ENCODE measurements at regions not wholly inside any gene's neighbourhood (a gene's known extent, or its start where the extent isn't known, plus 50 kb on each side); places are given as distances from the start of the nearest gene placed in this dataset.

DNA sequence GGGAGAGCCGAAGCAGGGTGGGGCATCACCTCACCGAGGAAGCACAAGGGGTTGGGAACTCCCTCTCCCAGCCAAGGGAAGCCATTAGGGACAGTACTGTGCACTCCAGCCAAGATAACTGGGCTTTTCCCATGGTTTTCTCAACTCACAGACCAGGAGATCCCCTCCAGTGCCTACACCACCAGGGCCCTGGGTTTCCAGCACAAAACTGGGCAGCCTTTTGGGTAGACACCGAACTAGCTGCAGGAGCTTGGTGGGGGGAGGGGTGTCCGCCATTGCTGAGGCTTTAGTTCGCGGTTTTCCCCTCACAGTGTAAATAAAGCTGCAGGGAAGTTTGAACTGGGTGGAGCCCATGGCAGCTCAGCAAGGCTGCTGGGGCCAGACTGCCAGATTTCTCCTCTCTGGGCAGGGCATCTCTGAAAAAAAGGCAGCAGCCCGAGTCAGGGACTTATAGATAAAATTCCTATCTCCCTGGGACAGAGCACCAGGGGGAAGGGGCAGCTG is 129.6 kb upstream of the LMCD1 start:
- Histone ChIP-seq H3K9me3 (ENCODE audit: control insufficient read depth in 4 of 4, insufficient read depth in 3 of 4, low read length in 3 of 4) (peaks cover 0 to 2% (median 0%) of the 10 kb centered on the region in 4 donors), H3K4me3 (no peak overlapping the region), H3K36me3 (ENCODE audit: control insufficient read depth in 4 of 4, insufficient read depth in 4 of 4, low read length in 4 of 4) (no peaks in the 10 kb centered on the region), H3K4me1 (ENCODE audit: control insufficient read depth in 5 of 5, insufficient read depth in 5 of 5, low read length in 5 of 5) (peaks cover 0 to 3% (median 0%) of the 10 kb centered on the region in 5 donors), H3K27ac (ENCODE audit: low read depth in 1 of 2, low read length in 1 of 2) (no peak overlapping the region), H3K27me3 (ENCODE audit: control insufficient read depth in 3 of 3, insufficient read depth in 3 of 3, low read length in 2 of 3) (no peaks in the 10 kb centered on the region), H3K9ac (ENCODE audit: insufficient read depth in 1 of 2, low read length in 2 of 2) (no peak overlapping the region)
- TF ChIP-seq, protein P1, sequence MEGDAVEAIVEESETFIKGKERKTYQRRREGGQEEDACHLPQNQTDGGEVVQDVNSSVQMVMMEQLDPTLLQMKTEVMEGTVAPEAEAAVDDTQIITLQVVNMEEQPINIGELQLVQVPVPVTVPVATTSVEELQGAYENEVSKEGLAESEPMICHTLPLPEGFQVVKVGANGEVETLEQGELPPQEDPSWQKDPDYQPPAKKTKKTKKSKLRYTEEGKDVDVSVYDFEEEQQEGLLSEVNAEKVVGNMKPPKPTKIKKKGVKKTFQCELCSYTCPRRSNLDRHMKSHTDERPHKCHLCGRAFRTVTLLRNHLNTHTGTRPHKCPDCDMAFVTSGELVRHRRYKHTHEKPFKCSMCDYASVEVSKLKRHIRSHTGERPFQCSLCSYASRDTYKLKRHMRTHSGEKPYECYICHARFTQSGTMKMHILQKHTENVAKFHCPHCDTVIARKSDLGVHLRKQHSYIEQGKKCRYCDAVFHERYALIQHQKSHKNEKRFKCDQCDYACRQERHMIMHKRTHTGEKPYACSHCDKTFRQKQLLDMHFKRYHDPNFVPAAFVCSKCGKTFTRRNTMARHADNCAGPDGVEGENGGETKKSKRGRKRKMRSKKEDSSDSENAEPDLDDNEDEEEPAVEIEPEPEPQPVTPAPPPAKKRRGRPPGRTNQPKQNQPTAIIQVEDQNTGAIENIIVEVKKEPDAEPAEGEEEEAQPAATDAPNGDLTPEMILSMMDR (IDR thresholded peaks at IDR 0.05; ENCODE audit: control extremely low read depth, extremely low read depth), result no peak
- ATAC-seq (ENCODE audit: insufficient read depth, low FRiP score) (no peak), DNase-seq (no peak)
- WGBS, 2 donors, result 42 to 77% methylated on average over 7 of the region's 7 CpGs

DNA sequence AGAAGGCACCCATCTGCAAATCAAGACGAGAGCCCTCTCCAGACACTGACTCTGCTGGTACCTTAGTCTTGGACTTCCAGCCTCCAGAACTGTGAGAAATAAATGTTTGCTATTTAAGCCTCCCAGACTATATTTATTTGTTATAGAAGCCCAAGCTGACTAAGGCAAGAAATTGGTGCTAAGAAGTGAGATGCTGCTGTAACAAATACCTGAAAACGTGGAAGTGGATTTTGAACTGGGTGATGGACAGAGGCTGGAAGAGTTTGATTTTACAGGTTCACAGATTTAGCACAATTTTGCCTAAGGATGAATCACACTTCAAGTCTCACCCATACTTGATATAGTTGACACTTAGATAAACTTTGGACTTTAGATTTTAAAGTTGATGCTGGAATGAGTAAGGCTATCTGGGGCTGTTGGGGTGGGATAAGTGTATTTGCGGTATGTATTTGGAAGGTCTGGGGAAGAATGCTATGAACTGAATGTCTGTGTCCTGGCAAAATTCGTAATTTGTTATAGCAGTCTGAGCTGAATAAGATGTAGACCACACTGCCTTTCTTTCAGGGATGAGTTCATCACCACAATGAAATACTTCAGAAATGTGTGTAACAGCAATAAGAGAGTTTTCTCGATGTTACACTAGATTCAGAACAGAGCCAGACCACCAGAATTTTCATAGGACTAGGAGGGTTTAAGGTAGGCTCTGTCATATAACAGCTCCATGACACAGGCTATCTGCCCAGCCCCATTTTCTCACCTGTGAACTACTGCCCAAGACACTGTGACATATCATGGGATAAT is 120.5 kb upstream of the LMCD1 start:
- ATAC-seq (ENCODE audit: insufficient read depth, low FRiP score) (no peak), DNase-seq (no peak)
- Histone ChIP-seq H3K9ac (ENCODE audit: insufficient read depth in 1 of 2, low read length in 2 of 2) (no peak overlapping the region), H3K27ac (ENCODE audit: low read depth in 1 of 2, low read length in 1 of 2) (no peak overlapping the region), H3K4me3 (no peak overlapping the region), H3K27me3 (ENCODE audit: control insufficient read depth in 3 of 3, insufficient read depth in 3 of 3, low read length in 2 of 3) (no peaks in the 10 kb centered on the region), H3K9me3 (ENCODE audit: control insufficient read depth in 4 of 4, insufficient read depth in 3 of 4, low read length in 3 of 4) (peaks cover 0 to 4% (median 2%) of the 10 kb centered on the region in 4 donors), H3K36me3 (ENCODE audit: control insufficient read depth in 4 of 4, insufficient read depth in 4 of 4, low read length in 4 of 4) (no peaks in the 10 kb centered on the region), H3K4me1 (ENCODE audit: control insufficient read depth in 5 of 5, insufficient read depth in 5 of 5, low read length in 5 of 5) (no peaks in the 10 kb centered on the region)
- TF ChIP-seq, protein P1 (IDR thresholded peaks at IDR 0.05; ENCODE audit: control extremely low read depth, extremely low read depth), result no peak
- 82 to 91% methylated on average over 5 of the region's 5 CpGs for WGBS, 2 donors

DNA sequence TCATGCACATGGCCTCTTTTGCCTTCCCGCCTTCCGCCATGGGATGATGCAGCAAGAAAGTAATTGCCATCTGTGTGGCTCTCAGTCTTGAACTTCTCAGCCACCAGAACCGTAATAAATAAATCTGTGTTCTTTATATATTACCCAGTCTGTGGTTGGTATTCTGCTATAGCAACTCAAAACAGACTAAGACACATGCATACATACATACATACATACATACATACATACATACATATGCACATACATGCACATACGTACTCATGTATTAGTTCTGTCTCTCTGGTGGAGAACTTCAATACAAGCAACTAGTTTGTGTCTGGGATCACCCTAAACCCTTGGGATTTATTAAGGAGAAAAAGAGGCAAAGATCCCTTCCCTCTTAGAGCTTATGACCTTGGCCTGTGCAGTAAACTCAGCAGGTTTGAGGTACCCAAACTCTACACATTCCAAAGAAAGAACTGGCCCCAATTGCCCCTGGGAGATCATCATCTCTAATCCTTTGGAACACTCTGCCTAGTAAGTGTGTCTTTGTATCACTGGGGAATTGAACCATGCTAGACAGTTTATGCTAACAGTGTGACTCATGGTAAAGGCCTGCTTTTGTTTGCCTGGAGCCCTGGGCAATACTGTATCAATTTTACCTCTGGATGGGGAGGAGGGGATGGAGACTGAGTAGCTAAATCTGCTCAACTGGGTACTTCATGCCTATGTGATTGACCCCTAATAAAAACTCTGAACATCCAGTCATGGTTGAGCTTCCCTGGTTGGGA is 115.6 kb upstream of the LMCD1 start:
- DNase-seq (no peak), ATAC-seq (ENCODE audit: insufficient read depth, low FRiP score) (no peak)
- Histone ChIP-seq H3K9ac (ENCODE audit: insufficient read depth in 1 of 2, low read length in 2 of 2) (no peak overlapping the region), H3K27ac (ENCODE audit: low read depth in 1 of 2, low read length in 1 of 2) (no peak overlapping the region), H3K9me3 (ENCODE audit: control insufficient read depth in 4 of 4, insufficient read depth in 3 of 4, low read length in 3 of 4) (peaks cover 0 to under 1% (median 0%) of the 10 kb centered on the region in 4 donors), H3K36me3 (ENCODE audit: control insufficient read depth in 4 of 4, insufficient read depth in 4 of 4, low read length in 4 of 4) (no peaks in the 10 kb centered on the region), H3K4me1 (ENCODE audit: control insufficient read depth in 5 of 5, insufficient read depth in 5 of 5, low read length in 5 of 5) (no peaks in the 10 kb centered on the region), H3K27me3 (ENCODE audit: control insufficient read depth in 3 of 3, insufficient read depth in 3 of 3, low read length in 2 of 3) (no peaks in the 10 kb centered on the region), H3K4me3 (no peak overlapping the region)
- TF ChIP-seq, protein P1 (IDR thresholded peaks at IDR 0.05; ENCODE audit: control extremely low read depth, extremely low read depth), result no peak
- WGBS, 2 donors, result 93 to 94% methylated on average over 4 of the region's 4 CpGs

Data from lung (tissue), 11 donors.